Adrenal gland (tissue), 9 donors: ENCODE measurements at regions not wholly inside any gene's neighbourhood (a gene's known extent, or its start where the extent isn't known, plus 50 kb on each side); places are given as distances from the start of the nearest gene placed in this dataset.

Experiments
- DNase-seq, 7 donors: peaks; one replicate each; pipeline ENCODE4 v3.0.0-alpha.2; 2019 to 2020
- H3K27ac ChIP-seq, 5 donors: fragments of 200-600 bp; sonication (generic) in 4 of 5; 1 replicate in 3 of 5; 2 replicates in 2 of 5; pipeline versions ENCODE4 v1.5.1 to v1.8.0; 2016 to 2020; ENCODE audit warnings: mild to moderate bottlenecking in 1 of 5
- H3K27me3 ChIP-seq: fragments of 200-600 bp; 2 replicates; pipeline ENCODE4 v1.8.0; 2021
- H3K36me3 ChIP-seq, 2 donors: fragments of 200-600 bp; replicated peaks in 1 of 2; 1 replicate in 1 of 2; 2 replicates in 1 of 2; pipeline versions ENCODE4 v1.5.1 to v1.8.0; 2018 to 2022
- H3K4me1 ChIP-seq, 2 donors: fragments of 200-600 bp; replicated peaks in 1 of 2; 1 replicate in 1 of 2; 2 replicates in 1 of 2; pipeline versions ENCODE4 v1.5.1 to v1.8.0; 2018 to 2021
- H3K4me3 ChIP-seq, 4 donors: fragments of 200-600 bp; sonication (generic) in 3 of 4; one replicate each; pipeline ENCODE4 v1.5.1; 2016 to 2018
- H3K9me3 ChIP-seq, 3 donors: fragments of 200-600 bp; sonication (generic) in 1 of 3; replicated peaks in 1 of 3; 1 replicate in 2 of 3; 2 replicates in 1 of 3; pipeline versions ENCODE4 v1.5.1 to v1.8.0; 2016 to 2021
- CTCF ChIP-seq, 6 experiments: fragments of 450-650 bp in 4 of 6; fragments of 200-600 bp in 2 of 6; sonication (generic) in 1 of 6; IDR thresholded peaks; 1 replicate in 5 of 6; 2 replicates in 1 of 6; pipeline versions ENCODE4 v1.5.1 to v1.8.0; 2016 to 2021; ENCODE audit warnings: antibody characterized with exemption in 6 of 6, mild to moderate bottlenecking in 2 of 6, moderate library complexity in 1 of 6
- POLR2A ChIP-seq, 2 donors: fragments of 450-650 bp; IDR thresholded peaks; one replicate each; pipeline ENCODE4 v1.6.1; 2017; ENCODE audit warnings: antibody characterized with exemption in 2 of 2, mild to moderate bottlenecking in 2 of 2, moderate library complexity in 1 of 2
- WGBS, 4 donors: extraction: QIAGEN DNeasy Blood & Tissue Kit in 2 of 4; methylation state at CpG; one replicate each; pipeline versions ENCODE4 v1.1.5 to v1.1.7; 2013 to 2017; 5-methylcytosine and 5-hydroxymethylcytosine counted together
- intact Hi-C, 2 donors: fragments of 100-400 bp; cut with DNase I; formaldehyde crosslinking; loops; one replicate each; pipeline versions ENCODE4 v1.14.1 to v1.15.0; 2022 to 2023
- donor health status: healthy with polysubstance abuse.
- donor health status: Bipolar disorder and iron deficiency.
- donor health status: DM: yes; HTN: yes; CAD: no.
- donor health status: DM: no; HTN: no; CAD: no.
- donor health status: DM: no; HTN: no; CAD: no.

GRCh38 chr1:56374026-56374974 lies 205.1 kb downstream of the PLPP3 start:
- TF ChIP-seq CTCF (IDR thresholded peaks at IDR 0.05) = no peak
- no peak for TF ChIP-seq POLR2A (IDR thresholded peaks at IDR 0.05)
- Histone ChIP-seq H3K27ac (no peak overlapping the region), H3K4me1 (peaks cover 0 to 16% of the 10 kb centered on the region in 2 donors), H3K36me3 (no peaks in the 10 kb centered on the region), H3K9me3 (no peaks in the 10 kb centered on the region), H3K4me3 (no peak overlapping the region), H3K27me3 (no peaks in the 10 kb centered on the region)
- DNase-seq = no peak
- 72 to 82% (median 76%) methylated on average over 14 of the region's 14 CpGs for WGBS, 4 donors
- intact Hi-C loops = no loop called here

DNA sequence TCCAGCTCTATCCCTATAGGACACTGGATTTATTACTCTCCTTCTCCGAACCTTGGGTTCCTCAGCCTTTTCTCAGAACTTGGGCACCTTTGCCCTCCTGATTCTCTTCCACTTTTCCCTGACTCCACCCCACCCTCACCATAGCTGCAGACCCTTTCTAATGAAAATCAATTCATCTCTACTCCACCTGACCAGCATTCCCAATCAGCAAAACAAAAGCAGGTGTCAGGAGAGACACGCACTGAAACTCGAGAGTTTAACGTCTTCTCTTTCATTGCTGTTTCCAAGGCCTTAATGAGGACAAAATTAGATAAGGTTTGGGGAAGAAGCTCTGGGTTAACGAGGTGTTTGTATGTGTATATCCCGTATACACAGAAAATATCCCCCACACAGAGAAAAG lies 208.8 kb downstream of the PLPP3 start:
- H3K27me3 ChIP-seq = no peaks in the 10 kb centered on the region
- WGBS, 4 donors = 87 to 93% (median 88%) methylated on average over 6 of the region's 6 CpGs
- intact Hi-C loops = no loop called here

DNA sequence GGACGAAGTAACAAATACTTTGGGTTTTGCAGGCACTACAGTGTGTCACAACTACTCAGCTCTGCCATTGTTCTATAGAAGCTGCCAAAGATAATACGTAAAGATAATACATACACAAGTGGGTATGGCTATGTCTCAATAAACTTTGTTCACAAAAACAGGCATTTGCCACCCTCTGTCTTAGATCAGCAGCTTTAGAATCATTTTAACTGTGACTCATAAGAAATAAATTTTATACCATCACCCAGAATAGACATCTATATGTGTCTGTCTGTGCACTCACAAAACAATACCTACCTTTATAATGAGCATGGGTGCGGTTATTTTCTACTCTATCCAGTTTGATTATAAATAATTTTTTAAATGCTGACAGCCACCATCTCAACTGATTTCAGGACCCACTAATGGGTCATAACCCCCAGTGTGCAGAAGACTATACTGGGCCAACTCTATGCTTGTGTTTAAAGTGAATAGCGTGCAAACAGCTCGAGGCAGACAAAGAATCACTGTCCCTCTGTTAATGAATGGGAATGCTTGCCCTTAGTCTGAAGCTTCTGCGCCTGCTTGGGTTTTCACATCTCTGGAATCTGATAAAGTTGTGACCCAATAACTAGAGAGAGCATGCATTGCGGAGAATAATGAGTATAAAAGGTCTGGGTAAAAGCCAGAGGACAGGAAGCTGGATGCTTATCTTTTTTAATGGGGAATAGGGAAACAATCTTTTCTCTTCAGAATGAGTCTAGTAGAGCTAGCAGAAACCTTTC lies 216.2 kb downstream of the PLPP3 start:
- 77 to 86% (median 82%) methylated on average over 7 of the region's 7 CpGs for WGBS, 4 donors
- H3K27ac ChIP-seq = no peak overlapping the region
- no peaks in the 10 kb centered on the region for H3K4me1 ChIP-seq
- H3K9me3 ChIP-seq = no peaks in the 10 kb centered on the region
- no peak for TF ChIP-seq POLR2A (IDR thresholded peaks at IDR 0.05)
- TF ChIP-seq CTCF (IDR thresholded peaks at IDR 0.05) = no peak
- H3K27me3 ChIP-seq = no peaks in the 10 kb centered on the region
- H3K36me3 ChIP-seq = no peaks in the 10 kb centered on the region
- no peak overlapping the region for H3K4me3 ChIP-seq
- DNase-seq = no peak
- intact Hi-C loops = no loop called here

More for the DNA sequence above, 208.8 kb downstream of the PLPP3 start:
- H3K4me3 ChIP-seq = no peak overlapping the region
- TF ChIP-seq POLR2A (IDR thresholded peaks at IDR 0.05) (no peak), CTCF (IDR thresholded peaks at IDR 0.05) (no peak)
- DNase-seq = no peak
- no peak overlapping the region for H3K27ac ChIP-seq
- peaks cover 0 to 8% of the 10 kb centered on the region in 2 donors for H3K4me1 ChIP-seq
- H3K9me3 ChIP-seq = no peaks in the 10 kb centered on the region
- no peaks in the 10 kb centered on the region for H3K36me3 ChIP-seq

GRCh38 chr1:56360021-56360420 lies 219.3 kb downstream of the PLPP3 start:
- Histone ChIP-seq H3K27ac (no peak overlapping the region), H3K9me3 (no peaks in the 10 kb centered on the region), H3K4me3 (no peak overlapping the region), H3K4me1 (peaks cover 4 to 6% of the 10 kb centered on the region in 2 donors), H3K36me3 (no peaks in the 10 kb centered on the region), H3K27me3 (no peaks in the 10 kb centered on the region)
- WGBS, 4 donors = 73 to 88% (median 83%) methylated on average over 2 to 3 of the region's 3 CpGs
- TF ChIP-seq CTCF (IDR thresholded peaks at IDR 0.05) (no peak), POLR2A (IDR thresholded peaks at IDR 0.05) (no peak)
- DNase-seq = no peak
- intact Hi-C loops = no loop called here
